Right lobe of liver (tissue), 6 donors: ENCODE measurements at regions not wholly inside any gene's neighbourhood (a gene's known extent, or its start where the extent isn't known, plus 50 kb on each side); places are given as distances from the start of the nearest gene placed in this dataset.
"Not testable (repeated sequence)": the region's sequence is repeated elsewhere in the genome, so short reads cannot be mapped to it uniquely, and the experiment has no call there.

ENCODE experiments used
- ATAC-seq, 4 donors: fragments of 200-7000 bp; cut with Tn5 transposase; one replicate each; pipeline ENCODE4 v1.9.1; 2020; ENCODE audit warnings: mild to moderate bottlenecking in 4 of 4, moderate library complexity in 4 of 4
- DNase-seq, 3 donors: peaks; one replicate each; pipeline ENCODE4 v3.0.0-alpha.2; 2020
- H3K27ac ChIP-seq, 3 donors: fragments of 200-600 bp; one replicate each; pipeline ENCODE4 v1.8.0; 2022
- H3K27me3 ChIP-seq, 2 donors: fragments of 200-600 bp; one replicate each; pipeline ENCODE4 v1.8.0; 2022
- H3K36me3 ChIP-seq, 4 donors: fragments of 200-600 bp; sonication (generic) in 1 of 4; one replicate each; pipeline versions ENCODE4 v1.5.1 to v1.8.0; 2017 to 2022; ENCODE audit warnings: control low read depth in 1 of 4
- H3K4me1 ChIP-seq, 4 donors: fragments of 200-600 bp; sonication (generic) in 1 of 4; one replicate each; pipeline versions ENCODE4 v1.5.1 to v1.8.0; 2017 to 2022; ENCODE audit warnings: control low read depth in 1 of 4
- H3K4me3 ChIP-seq, 3 donors: fragments of 200-600 bp; one replicate each; pipeline ENCODE4 v1.8.0; 2022
- H3K9me3 ChIP-seq, 4 donors: fragments of 200-600 bp; sonication (generic) in 1 of 4; one replicate each; pipeline versions ENCODE4 v1.5.1 to v1.8.0; 2017 to 2022; ENCODE audit warnings: control low read depth in 1 of 4
- POLR2A ChIP-seq: fragments of 450-650 bp; IDR thresholded peaks from one replicate; pipeline ENCODE4 v1.6.1; 2017; ENCODE audit warnings: antibody characterized with exemption, mild to moderate bottlenecking
- WGBS: methylation state at CpG from one replicate; pipeline ENCODE4 v1.1.6; 2018; ENCODE audit warnings: low coverage, low lambda C conversion rate; ENCODE audit not compliant: insufficient coverage; ENCODE audit errors: missing lambda C conversion rate; 5-methylcytosine and 5-hydroxymethylcytosine counted together
- intact Hi-C, 2 donors: fragments of 100-400 bp; cut with DNase I; formaldehyde crosslinking; loops; one replicate each; pipeline versions ENCODE4 v1.11.2 to v1.14.1; 2022
- TF ChIP-seq, protein P1 (sequence below), 4 donors: fragments of 200-600 bp in 3 of 4; fragments of 450-650 bp in 1 of 4; IDR thresholded peaks; one replicate each; pipeline versions ENCODE4 v1.5.1 to v1.8.0; 2016 to 2022; ENCODE audit warnings: antibody characterized with exemption in 4 of 4, mild to moderate bottlenecking in 2 of 4
- donor health status: DM: no; HTN: yes; CAD: no.
- donor health status: DM: no; HTN: no; CAD: no.
- donor health status: DM: no; HTN: no; CAD: no.
- donor health status: DM: no; HTN: yes; CAD: no.
- donor health status: DM: no; HTN: yes; CAD: no.

DNA sequence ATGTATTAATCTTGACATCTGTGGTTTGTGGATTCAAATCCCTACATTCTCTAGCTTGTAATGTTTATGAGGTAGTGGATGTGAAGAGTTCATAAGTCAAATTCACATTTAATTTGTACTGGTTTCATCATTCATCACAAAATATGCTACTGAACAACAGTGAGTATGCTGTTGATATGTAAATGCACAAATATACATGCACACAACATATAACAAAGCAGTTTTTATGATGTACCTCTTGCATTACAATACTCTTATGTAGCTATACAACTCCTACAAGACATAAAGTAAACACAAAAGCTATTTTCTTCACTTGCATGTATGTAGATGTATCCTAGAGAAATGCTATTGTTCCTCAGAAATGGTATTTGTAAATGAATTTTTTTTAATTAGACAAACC lies 111.0 kb upstream of the ANTXRL start:
- DNase-seq (no peak), ATAC-seq (no peak)
- intact Hi-C loops, result no loop called here
- no peaks in the 10 kb centered on the region for H3K4me1 ChIP-seq
- H3K4me3 ChIP-seq, result no peak overlapping the region
- H3K27ac ChIP-seq, result no peak overlapping the region
- no peaks in the 10 kb centered on the region for H3K27me3 ChIP-seq
- H3K36me3 ChIP-seq, result no peaks in the 10 kb centered on the region
- no peaks in the 10 kb centered on the region for H3K9me3 ChIP-seq
- TF ChIP-seq, protein P1, sequence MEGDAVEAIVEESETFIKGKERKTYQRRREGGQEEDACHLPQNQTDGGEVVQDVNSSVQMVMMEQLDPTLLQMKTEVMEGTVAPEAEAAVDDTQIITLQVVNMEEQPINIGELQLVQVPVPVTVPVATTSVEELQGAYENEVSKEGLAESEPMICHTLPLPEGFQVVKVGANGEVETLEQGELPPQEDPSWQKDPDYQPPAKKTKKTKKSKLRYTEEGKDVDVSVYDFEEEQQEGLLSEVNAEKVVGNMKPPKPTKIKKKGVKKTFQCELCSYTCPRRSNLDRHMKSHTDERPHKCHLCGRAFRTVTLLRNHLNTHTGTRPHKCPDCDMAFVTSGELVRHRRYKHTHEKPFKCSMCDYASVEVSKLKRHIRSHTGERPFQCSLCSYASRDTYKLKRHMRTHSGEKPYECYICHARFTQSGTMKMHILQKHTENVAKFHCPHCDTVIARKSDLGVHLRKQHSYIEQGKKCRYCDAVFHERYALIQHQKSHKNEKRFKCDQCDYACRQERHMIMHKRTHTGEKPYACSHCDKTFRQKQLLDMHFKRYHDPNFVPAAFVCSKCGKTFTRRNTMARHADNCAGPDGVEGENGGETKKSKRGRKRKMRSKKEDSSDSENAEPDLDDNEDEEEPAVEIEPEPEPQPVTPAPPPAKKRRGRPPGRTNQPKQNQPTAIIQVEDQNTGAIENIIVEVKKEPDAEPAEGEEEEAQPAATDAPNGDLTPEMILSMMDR (IDR thresholded peaks at IDR 0.05), result no peak
- TF ChIP-seq POLR2A, result no peak

DNA sequence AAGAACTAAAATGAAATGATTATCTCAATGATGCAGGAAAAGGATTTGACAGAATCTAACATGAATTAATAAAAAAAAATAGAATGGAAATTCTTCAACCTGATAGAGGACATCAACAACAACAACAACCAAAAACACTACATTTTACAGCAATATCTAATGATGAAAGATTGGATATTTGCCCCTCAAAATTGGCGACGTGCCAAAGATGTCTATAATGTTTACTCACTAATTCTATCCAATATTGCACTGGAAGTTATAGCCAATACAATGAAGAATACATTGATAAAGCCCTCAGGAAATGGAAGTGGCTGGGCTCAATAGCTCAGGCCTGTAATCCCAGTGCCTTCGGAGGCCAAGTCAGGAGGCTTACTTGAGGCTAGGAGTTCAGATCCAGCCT lies 99.4 kb upstream of the ANTXRL start:
- H3K4me1 ChIP-seq, H3K4me3 ChIP-seq, intact Hi-C loops, H3K27me3 ChIP-seq, H3K9me3 ChIP-seq, ATAC-seq, DNase-seq, H3K36me3 ChIP-seq, H3K27ac ChIP-seq: not testable (repeated sequence)
- WGBS, result 67% methylated on average over 3 of the region's 3 CpGs

DNA sequence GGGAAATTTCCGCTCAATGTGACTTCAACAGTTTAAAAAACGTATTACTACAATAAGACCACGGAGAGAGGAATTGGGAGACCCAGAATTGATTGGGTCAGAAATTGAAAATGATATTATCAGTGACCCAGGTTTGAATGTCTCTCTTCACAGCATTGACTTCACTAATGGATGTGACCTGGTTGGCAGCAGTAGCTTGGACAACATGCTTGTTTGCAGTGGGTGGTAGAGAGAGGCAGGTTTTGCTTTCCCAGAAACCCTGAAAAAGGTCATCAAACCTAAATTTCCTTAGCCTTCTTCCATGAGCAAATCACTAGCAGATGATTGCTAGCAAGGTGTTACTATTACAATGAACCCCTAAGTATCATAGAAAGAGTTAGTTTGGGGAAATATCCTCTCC lies 89.7 kb upstream of the ANTXRL start:
- Histone ChIP-seq H3K27ac (no peak overlapping the region), H3K4me1 (no peaks in the 10 kb centered on the region), H3K27me3 (no peaks in the 10 kb centered on the region), H3K36me3 (no peaks in the 10 kb centered on the region), H3K9me3 (no peaks in the 10 kb centered on the region), H3K4me3 (no peak overlapping the region)
- intact Hi-C loops, result no loop called here
- ATAC-seq, result peak in 2 of 4 donors; percentile 27 to 63
- 61% methylated on average over 3 of the region's 3 CpGs for WGBS
- no peak for DNase-seq
- TF ChIP-seq, protein P1 (IDR thresholded peaks at IDR 0.05), result no peak
- no peak for TF ChIP-seq POLR2A

DNA sequence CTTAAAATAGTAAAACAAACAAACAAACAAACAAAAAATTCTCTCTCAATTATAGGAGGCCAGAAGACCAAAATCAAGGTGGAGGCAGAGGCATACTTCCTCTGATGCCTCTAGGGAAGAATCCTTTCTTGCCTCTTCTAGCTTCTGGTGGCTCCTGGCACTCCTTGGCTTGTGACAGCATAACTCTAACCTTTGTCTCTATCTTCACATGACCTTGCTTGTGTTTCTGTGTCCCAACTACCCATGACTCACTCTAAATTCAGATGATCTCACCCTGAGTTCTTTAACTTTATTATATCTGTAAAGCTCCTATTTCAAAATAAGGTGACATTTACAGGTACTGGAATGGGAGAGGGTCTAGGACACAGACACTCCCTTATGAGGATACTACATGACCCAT lies 88.3 kb upstream of the ANTXRL start:
- Histone ChIP-seq H3K27me3 (no peaks in the 10 kb centered on the region), H3K4me1 (no peaks in the 10 kb centered on the region), H3K27ac (no peak overlapping the region), H3K9me3 (no peaks in the 10 kb centered on the region), H3K36me3 (no peaks in the 10 kb centered on the region), H3K4me3 (no peak overlapping the region)
- DNase-seq, result no peak
- intact Hi-C loops, result no loop called here
- TF ChIP-seq, protein P1 (IDR thresholded peaks at IDR 0.05), result no peak
- no peak for TF ChIP-seq POLR2A
- ATAC-seq, result no peak

DNA sequence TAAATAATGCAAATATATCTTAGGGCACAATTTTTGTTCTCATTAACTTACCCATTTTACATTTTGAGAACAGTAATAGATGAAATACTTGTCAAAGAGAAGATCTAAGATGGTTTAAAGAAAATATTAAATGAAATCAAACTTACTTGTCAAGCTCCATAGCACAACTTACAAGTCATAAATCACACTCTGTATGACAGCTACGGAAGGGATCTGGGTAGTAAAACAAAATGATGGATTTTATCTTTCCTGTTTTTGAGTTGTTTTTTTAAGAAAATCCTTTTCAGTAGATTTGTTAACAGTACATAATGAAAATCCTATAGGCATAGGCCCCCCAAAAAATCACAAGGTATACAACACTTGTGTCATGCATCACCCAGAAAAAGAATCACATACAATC lies 84.4 kb upstream of the ANTXRL start:
- H3K4me3 ChIP-seq, intact Hi-C loops, H3K27ac ChIP-seq, H3K27me3 ChIP-seq, H3K9me3 ChIP-seq, ATAC-seq, DNase-seq, H3K4me1 ChIP-seq, H3K36me3 ChIP-seq: not testable (repeated sequence)
- WGBS, result 45% methylated on average over 1 of the region's 1 CpG

DNA sequence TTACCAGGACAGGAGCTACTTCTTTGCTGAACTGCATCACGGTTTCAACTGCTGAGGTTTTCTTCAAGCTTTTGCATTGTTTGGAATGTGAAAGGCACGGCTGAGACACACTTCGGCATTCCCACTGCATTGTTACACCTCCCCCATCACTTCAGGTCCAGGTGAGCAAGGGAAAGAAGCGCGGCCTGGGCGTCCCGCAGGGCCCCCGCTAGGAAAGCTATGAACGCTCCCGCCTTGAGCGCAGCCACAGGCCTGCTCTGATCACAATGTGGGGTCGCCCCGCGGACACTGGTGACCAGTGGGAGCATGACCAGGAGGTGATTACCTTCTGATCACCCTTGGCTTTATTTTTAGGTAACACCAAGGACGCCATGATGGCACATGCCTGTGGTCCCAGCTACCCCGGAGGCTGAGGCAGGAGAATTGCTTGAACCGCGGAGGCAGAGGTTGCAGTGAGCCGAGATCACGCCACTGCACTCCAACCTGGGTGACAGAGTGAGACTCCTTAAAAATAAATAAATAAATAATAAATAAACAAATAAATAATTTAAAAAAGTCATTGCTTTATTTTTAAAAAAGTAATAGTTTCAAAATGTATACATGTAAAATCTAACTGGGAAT lies 82.2 kb upstream of the ANTXRL start:
- H3K27me3 ChIP-seq, intact Hi-C loops, H3K36me3 ChIP-seq, DNase-seq, ATAC-seq, H3K4me3 ChIP-seq, H3K9me3 ChIP-seq, H3K4me1 ChIP-seq, H3K27ac ChIP-seq: not testable (repeated sequence)
- 85% methylated on average over 7 of the region's 20 CpGs for WGBS

DNA sequence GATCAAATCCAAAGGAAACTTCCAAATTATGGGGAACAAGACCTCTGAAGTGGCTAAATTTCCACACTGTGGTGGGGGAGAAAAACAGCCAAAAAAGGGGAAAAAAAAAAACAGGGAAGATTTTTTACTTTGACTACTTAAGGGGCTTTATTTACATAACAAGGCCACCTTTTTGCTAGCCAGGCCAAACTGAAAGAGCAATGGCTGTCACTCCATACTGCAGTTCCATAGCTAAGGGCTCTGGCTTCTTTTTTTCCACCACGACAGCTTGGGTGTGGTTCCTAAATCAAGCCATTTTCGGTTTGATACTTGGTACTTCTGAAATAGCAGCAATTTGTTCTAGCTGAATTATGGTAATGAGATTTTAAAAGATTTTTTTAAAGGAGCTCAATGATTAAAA lies 76.4 kb upstream of the ANTXRL start:
- H3K27ac ChIP-seq, H3K4me1 ChIP-seq, DNase-seq, H3K36me3 ChIP-seq, H3K9me3 ChIP-seq, intact Hi-C loops, H3K27me3 ChIP-seq, ATAC-seq, H3K4me3 ChIP-seq: not testable (repeated sequence)
- WGBS, result no CpG with 5 or more reads among the region's 2 CpGs
